Erythroblast (primary cell): ENCODE measurements at regions not wholly inside any gene's neighbourhood (a gene's known extent, or its start where the extent isn't known, plus 50 kb on each side); places are given as distances from the start of the nearest gene placed in this dataset.

Source experiments
- GATA1 ChIP-seq: IDR thresholded peaks from 2 replicates; pipeline ENCODE4 v1.6.1; 2011; ENCODE audit warnings: low read depth, mild to moderate bottlenecking, control low read depth, low read length, moderate library complexity
- POLR2A ChIP-seq: IDR thresholded peaks from 2 replicates; pipeline ENCODE4 v1.6.1; 2011; ENCODE audit warnings: mild to moderate bottlenecking, low read length

DNA sequence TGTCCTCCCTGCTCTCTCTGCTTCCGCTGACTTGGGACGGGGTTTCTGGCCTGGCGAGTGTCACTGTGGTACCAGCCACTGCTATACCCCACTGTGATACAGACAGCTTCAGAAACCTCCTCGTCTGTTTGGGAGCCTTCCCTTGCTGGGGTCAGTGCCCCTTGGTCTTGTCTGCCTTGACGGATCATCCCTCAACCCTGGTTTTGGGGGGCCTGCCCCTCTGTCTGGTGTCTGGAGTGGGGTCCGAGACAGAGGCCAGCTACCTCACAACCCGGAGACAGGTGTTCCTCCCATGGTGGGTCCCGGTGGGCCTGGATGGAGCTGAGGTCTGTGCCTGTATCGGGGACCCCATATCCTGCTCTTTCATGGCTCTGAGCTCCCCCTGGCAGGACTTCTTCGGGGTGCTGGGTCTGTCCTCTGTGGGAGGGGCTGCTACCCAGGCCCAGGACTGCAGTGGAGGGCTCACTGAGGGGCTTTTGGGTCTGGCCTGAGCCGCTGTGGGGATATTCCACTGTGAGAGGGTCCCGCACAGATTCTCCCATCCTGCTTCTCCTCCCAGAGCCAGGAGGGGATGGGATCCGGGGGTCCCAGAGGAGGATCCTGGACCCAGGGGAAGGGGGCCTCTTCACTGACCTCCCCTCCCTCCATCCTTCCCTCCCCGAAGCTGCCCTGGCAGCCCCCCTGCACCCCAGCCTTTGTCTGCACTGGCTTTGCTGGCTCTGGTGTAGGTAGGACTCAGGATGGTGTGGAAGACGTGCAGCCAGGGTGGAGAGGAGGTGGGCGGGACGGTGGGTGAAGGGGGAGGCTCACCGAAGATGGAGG, 365.5 kb downstream of the TMEM121 start:
- TF ChIP-seq POLR2A (no peak), GATA1 (no peak)
